WERI-Rb-1 (cell line): ENCODE measurements at regions not wholly inside any gene's neighbourhood (a gene's known extent, or its start where the extent isn't known, plus 50 kb on each side); places are given as distances from the start of the nearest gene placed in this dataset.

Experiments
- DNase-seq: peaks from one replicate; pipeline ENCODE4 v3.0.0-alpha.2; 2020
- H3K27ac ChIP-seq: fragments of 250-450 bp; sonication (Bioruptor Pico); 2 replicates; pipeline ENCODE4 v1.5.1; 2020; ENCODE audit warnings: mild to moderate bottlenecking, moderate library complexity
- H3K27me3 ChIP-seq: fragments of 250-450 bp; sonication (Bioruptor Pico); 2 replicates; pipeline ENCODE4 v1.5.1; 2021; ENCODE audit warnings: mild to moderate bottlenecking, low read depth, moderate library complexity; ENCODE audit not compliant: insufficient read depth, severe bottlenecking
- H3K36me3 ChIP-seq: fragments of 250-450 bp; sonication (Bioruptor Pico); 2 replicates; pipeline ENCODE4 v1.5.1; 2020; ENCODE audit warnings: mild to moderate bottlenecking, moderate library complexity
- H3K4me3 ChIP-seq: 2 replicates; pipeline ENCODE4 v1.5.1; 2011; ENCODE audit warnings: low read depth, mild to moderate bottlenecking, control low read depth, low read length
- H3K9me3 ChIP-seq: fragments of 250-450 bp; sonication (Bioruptor Pico); 2 replicates; pipeline ENCODE4 v1.5.1; 2021; ENCODE audit warnings: mild to moderate bottlenecking, moderate library complexity; ENCODE audit not compliant: severe bottlenecking
- CTCF ChIP-seq: IDR thresholded peaks from 2 replicates; pipeline ENCODE4 v1.5.1; 2011; ENCODE audit warnings: low read depth, mild to moderate bottlenecking, control low read depth, inconsistent platforms, low read length

DNA sequence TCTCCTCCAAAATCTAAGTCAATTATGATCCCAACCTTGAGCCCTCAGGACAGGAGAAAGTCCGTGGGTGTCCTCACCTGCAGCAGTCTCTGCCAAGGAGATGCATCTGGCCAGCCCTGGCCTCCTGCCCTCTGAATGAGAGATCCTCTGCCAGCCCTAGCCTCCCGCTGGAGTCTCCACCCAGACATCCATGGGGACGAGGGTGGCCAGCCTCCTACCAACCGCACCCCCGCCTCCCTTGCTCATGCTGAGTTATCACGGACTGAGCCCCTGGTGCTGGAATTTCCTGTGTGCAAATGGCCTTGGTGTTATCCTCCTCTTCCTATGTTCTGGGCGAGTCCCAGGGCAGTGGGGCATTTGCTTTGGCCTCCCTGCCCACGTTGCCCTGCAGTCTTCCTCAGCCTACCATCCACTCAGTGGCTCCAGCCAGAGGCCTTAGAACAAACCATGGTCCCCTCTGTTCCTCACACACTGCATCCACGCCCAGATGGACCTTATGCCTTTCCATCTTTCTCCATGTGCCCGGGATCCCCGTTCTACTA is 116.4 kb downstream of the ACKR3 start:
- H3K27me3 ChIP-seq, result no peaks in the 10 kb centered on the region
- no peak overlapping the region for H3K4me3 ChIP-seq
- H3K27ac ChIP-seq, result no peak overlapping the region
- TF ChIP-seq CTCF, result no peak
- DNase-seq, result no peak
- no peaks in the 10 kb centered on the region for H3K36me3 ChIP-seq
- no peaks in the 10 kb centered on the region for H3K9me3 ChIP-seq

DNA sequence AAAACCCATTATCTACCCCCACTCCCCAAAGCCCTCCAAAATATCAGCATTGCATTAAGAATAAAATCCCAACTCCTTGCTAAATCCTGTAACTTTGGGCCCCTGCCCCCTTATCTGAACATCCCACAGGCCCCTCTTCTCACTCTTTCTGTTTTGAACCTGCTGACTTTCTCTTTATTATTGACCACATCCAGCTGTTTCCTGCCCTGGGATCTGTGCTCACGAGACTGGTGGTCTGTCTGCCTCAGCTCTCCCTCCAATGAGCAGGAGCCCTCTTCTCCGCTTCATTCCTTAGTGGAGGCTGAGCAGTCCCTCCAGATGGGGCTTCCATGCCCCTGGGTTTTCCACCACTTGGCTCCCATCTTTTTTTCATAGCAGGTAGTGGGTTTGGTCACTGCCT is 116.9 kb downstream of the ACKR3 start:
- DNase-seq, result no peak
- H3K4me3 ChIP-seq, result no peak overlapping the region
- H3K36me3 ChIP-seq, result no peaks in the 10 kb centered on the region
- no peak for TF ChIP-seq CTCF
- no peaks in the 10 kb centered on the region for H3K27me3 ChIP-seq
- H3K27ac ChIP-seq, result no peak overlapping the region
- no peaks in the 10 kb centered on the region for H3K9me3 ChIP-seq

- DNase-seq, result no peak
- no peaks in the 10 kb centered on the region for H3K27me3 ChIP-seq
- no peak for TF ChIP-seq CTCF
- no peak overlapping the region for H3K27ac ChIP-seq
- no peaks in the 10 kb centered on the region for H3K36me3 ChIP-seq
- no peaks in the 10 kb centered on the region for H3K9me3 ChIP-seq
- H3K4me3 ChIP-seq, result no peak overlapping the region
Measured at GRCh38 chr2:236687296-236687965, 117.8 kb downstream of the ACKR3 start.

GRCh38 chr2:236688157-236688556 is 118.5 kb downstream of the ACKR3 start:
- Histone ChIP-seq H3K27ac (no peak overlapping the region), H3K4me3 (no peak overlapping the region), H3K36me3 (no peaks in the 10 kb centered on the region), H3K27me3 (no peaks in the 10 kb centered on the region), H3K9me3 (no peaks in the 10 kb centered on the region)
- DNase-seq, result no peak
- TF ChIP-seq CTCF, result no peak

- H3K27ac ChIP-seq, result no peak overlapping the region
- TF ChIP-seq CTCF, result no peak
- no peaks in the 10 kb centered on the region for H3K9me3 ChIP-seq
- no peaks in the 10 kb centered on the region for H3K36me3 ChIP-seq
- DNase-seq, result no peak
- no peaks in the 10 kb centered on the region for H3K27me3 ChIP-seq
- no peak overlapping the region for H3K4me3 ChIP-seq
Measured at GRCh38 chr2:236688563-236689392, 119.2 kb downstream of the ACKR3 start.
